GM12872 (cell line): ENCODE measurements at regions not wholly inside any gene's neighbourhood (a gene's known extent, or its start where the extent isn't known, plus 50 kb on each side); places are given as distances from the start of the nearest gene placed in this dataset.

Source experiments
- TF ChIP-seq, protein P1 (sequence below): IDR thresholded peaks from 3 replicates; pipeline ENCODE4 v1.5.1; 2011; ENCODE audit warnings: low read depth, mild to moderate bottlenecking, low read length, moderate library complexity; ENCODE audit not compliant: insufficient read depth

DNA sequence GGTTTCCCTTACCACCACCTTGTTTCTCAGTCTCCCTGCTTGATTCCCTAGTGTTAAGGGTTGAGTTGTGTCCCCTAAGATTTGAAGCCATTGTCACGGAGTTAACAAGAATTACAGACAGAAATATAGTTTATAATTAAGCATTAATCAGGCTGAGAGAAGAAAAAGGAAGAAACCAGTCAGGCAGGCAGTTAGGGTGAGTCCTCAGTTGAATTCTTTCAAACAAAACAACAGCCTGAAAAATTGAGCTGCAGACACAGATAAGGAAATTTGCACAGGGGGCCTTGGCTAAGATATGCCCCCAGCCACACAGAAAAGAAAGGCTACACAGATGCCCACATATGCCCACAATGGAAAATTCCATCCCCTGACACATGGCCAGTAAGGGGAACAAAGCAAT is 111.7 kb upstream of the RAI14 start:
- TF ChIP-seq, protein P1, sequence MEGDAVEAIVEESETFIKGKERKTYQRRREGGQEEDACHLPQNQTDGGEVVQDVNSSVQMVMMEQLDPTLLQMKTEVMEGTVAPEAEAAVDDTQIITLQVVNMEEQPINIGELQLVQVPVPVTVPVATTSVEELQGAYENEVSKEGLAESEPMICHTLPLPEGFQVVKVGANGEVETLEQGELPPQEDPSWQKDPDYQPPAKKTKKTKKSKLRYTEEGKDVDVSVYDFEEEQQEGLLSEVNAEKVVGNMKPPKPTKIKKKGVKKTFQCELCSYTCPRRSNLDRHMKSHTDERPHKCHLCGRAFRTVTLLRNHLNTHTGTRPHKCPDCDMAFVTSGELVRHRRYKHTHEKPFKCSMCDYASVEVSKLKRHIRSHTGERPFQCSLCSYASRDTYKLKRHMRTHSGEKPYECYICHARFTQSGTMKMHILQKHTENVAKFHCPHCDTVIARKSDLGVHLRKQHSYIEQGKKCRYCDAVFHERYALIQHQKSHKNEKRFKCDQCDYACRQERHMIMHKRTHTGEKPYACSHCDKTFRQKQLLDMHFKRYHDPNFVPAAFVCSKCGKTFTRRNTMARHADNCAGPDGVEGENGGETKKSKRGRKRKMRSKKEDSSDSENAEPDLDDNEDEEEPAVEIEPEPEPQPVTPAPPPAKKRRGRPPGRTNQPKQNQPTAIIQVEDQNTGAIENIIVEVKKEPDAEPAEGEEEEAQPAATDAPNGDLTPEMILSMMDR, result no peak

DNA sequence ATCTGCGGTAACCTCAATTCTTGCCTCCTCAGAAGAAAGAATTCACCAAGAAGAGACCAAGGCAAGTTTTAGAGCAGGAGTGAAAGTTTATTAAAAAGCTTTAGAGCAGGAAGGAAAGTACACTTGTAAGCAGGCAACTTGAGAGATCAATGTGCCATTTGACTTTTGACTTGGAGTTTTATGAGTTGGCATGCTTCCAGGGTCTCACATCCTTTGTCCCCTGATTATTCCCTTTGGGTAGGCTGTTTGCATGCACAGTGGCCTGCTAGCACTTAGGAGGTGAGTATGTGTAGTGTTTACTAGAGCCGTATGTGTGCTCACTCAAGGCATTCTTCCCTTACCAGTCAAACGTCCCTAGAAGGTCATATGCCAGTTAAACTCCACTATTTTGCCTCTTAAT is 111.0 kb upstream of the RAI14 start:
- TF ChIP-seq, protein P1, result no peak

DNA sequence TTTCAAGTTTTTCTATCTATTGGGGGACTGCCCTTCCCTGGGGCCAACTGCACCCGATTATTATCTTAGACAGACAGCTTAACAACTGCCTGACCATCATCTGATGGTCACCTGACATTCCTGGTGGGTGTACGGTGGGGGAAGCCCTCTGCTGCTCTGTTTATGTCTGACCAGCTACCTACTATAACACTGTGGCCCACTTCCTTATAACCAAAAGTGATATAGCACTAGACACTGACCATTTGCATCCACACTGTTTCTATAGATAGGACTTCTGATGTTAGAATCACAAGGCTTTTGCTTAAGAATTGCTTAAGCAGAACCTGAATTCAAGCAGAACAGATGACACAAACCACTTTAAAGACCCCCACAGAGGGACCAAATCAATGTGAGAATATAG is 110.5 kb upstream of the RAI14 start:
- TF ChIP-seq, protein P1, result no peak

DNA sequence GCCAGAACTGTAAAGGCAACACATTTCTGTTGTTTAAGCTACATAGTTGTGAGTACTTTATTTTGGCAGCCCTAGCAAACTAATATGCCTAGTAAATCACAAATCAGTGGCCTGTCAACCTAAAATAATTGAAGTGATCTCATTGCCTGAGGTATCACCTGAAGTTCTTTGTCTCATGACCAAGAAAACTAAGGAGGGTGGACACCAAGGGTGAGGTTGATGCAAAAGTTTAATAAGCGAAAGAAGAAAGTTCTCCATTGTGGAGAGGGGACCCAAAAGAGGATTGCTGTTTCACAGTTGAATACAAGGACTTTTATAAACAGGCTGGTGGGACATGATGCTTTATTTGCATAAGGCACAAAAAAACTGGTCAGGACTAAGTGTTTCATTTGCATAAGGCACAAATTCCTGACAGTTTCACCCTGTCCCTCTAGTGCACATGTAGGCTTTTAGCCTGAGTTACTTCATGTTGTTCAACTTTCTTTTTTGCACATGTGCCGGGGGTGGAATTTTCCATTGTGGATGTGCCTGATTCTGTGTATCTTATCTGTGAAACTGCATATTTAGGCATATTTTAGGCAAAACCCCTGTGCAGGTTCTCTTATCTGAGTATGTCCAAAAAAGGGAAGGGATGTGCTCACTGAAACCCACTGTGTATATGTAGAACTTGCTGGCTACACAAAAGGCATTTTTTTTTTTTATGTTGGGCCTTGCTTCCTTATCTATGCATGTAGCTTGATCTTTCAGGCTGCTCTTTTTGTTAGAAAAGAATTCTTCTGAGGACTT is 108.6 kb upstream of the RAI14 start:
- TF ChIP-seq, protein P1, result no peak

GRCh38 chr5:34548086-34548403 is 108.1 kb upstream of the RAI14 start:
- TF ChIP-seq, protein P1, result no peak

DNA sequence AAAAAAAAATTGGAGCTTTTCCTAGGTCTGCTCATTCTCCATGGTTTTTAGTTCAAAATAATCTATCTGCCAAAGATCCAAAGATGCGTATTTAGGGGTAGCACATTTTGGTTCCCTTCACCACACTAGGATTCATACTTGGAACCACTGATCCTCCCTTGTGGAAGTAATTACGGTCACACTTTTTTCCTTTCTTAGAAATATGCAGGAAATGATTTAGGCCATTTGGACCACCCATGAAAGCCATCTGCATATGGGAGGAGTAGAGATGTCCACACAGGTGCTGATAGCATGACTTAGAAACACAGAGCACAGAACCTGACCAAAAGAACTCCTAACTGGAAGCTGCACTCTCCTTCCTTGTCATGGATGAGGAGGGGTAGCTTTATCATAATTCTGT is 105.9 kb upstream of the RAI14 start:
- TF ChIP-seq, protein P1, result no peak

DNA sequence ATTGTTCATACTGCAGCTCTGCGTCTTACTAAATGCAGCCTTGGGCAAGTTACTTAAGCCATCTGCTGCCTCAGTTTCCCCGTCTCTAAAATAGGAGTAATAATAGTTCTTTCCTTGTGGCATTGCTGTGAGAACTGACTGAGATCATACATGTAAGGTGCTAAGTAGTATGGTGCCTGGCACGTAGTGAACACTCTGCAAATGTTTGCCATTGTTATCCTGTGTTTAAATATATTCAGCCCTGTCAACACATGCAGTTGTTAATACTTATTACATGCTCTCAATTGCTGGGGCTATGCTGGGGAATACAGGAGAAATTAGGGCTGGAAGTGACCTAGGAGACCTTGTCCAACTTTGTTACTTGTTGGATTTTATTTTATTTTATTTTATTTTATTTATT is 105.2 kb upstream of the RAI14 start:
- TF ChIP-seq, protein P1, result no peak
